Astrocyte of the spinal cord (primary cell): ENCODE measurements at regions not wholly inside any gene's neighbourhood (a gene's known extent, or its start where the extent isn't known, plus 50 kb on each side); places are given as distances from the start of the nearest gene placed in this dataset.

Source experiments
- DNase-seq: peaks from one replicate; pipeline ENCODE4 v3.0.0; 2011; ENCODE audit warnings: low read depth, low spot score
- H3K4me3 ChIP-seq: 2 replicates; pipeline ENCODE4 v1.5.1; 2011; ENCODE audit warnings: low read depth, mild to moderate bottlenecking, low read length, moderate library complexity
- CTCF ChIP-seq: IDR thresholded peaks from 2 replicates; pipeline ENCODE4 v1.5.1; 2012; ENCODE audit warnings: low read depth, mild to moderate bottlenecking, low read length, inconsistent platforms
- in situ Hi-C: cut with HindIII; loops from 2 replicates; pipeline ENCODE4 v1.10.0; 2017; ENCODE audit warnings: low sequenced_read_pairs

- DNase-seq, result no peak
- in situ Hi-C loops, result no loop called here
- H3K4me3 ChIP-seq, result no peak overlapping the region
- TF ChIP-seq CTCF, result no peak
These were observed 965.7 kb upstream of the FAT3 start for GRCh38 chr11:91258876-91259275.

GRCh38 chr11:91257667-91258066 lies 967.0 kb upstream of the FAT3 start:
- no peak for TF ChIP-seq CTCF
- DNase-seq, result peak; percentile 13
- in situ Hi-C loops, result no loop called here
- no peak overlapping the region for H3K4me3 ChIP-seq

- in situ Hi-C loops, result no loop called here
- peak; percentile 65 for TF ChIP-seq CTCF
- peak; percentile 62 for DNase-seq
- no peak overlapping the region for H3K4me3 ChIP-seq
These were observed 976.3 kb upstream of the FAT3 start for GRCh38 chr11:91248199-91248807.

GRCh38 chr11:91247009-91247735 lies 977.4 kb upstream of the FAT3 start:
- in situ Hi-C loops, result no loop called here
- no peak overlapping the region for H3K4me3 ChIP-seq
- DNase-seq, result no peak
- no peak for TF ChIP-seq CTCF

GRCh38 chr11:91244912-91245311 lies 979.7 kb upstream of the FAT3 start:
- in situ Hi-C loops, result no loop called here
- no peak for TF ChIP-seq CTCF
- no peak overlapping the region for H3K4me3 ChIP-seq
- no peak for DNase-seq

- TF ChIP-seq CTCF, result no peak
- DNase-seq, result no peak
- no peak overlapping the region for H3K4me3 ChIP-seq
- in situ Hi-C loops, result no loop called here
These were observed 981.0 kb upstream of the FAT3 start for GRCh38 chr11:91243630-91244029.
